ENCODE measurements at regions not wholly inside any gene's neighbourhood (a gene's known extent, or its start where the extent isn't known, plus 50 kb on each side); places are given as distances from the start of the nearest gene placed in this dataset.

DNA sequence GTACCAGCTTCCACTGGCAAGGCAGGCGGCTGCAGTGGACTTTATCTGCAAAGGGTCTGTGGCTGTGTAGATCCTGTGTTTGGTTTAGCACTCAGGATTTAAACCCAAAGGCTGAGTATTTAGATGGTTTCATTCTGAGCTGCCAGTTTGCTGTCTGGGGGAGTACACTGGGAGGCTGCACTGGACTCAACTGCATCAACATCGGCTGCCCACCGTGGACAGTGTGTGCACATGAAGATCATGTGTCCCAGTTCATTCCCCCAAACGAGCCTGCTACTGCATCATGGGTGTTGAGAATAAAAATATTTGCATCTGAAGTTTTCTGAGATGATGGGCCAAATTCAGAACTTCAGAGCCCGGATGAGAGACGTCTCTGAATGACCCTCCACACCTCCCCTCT lies 328.6 kb upstream of the SHH start:
- no peaks in the 10 kb centered on the region for H3K9me3 ChIP-seq (ENCODE audit: low read length)
- 3% methylated on average over 6 of the region's 6 CpGs for whole genome bisulfite sequencing (ENCODE audit: low lambda C conversion rate)
- H3K27ac ChIP-seq (ENCODE audit: extremely low read length, insufficient read depth, low read length): no peak overlapping the region
- FAIRE-seq: no peak
- TF ChIP-seq, protein P1, sequence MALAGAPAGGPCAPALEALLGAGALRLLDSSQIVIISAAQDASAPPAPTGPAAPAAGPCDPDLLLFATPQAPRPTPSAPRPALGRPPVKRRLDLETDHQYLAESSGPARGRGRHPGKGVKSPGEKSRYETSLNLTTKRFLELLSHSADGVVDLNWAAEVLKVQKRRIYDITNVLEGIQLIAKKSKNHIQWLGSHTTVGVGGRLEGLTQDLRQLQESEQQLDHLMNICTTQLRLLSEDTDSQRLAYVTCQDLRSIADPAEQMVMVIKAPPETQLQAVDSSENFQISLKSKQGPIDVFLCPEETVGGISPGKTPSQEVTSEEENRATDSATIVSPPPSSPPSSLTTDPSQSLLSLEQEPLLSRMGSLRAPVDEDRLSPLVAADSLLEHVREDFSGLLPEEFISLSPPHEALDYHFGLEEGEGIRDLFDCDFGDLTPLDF (CRISPR knock-in tag; IDR thresholded peaks at IDR 0.05): no peak
- no peak for TF ChIP-seq ZNF792 (CRISPR knock-in tag; IDR thresholded peaks at IDR 0.05)
- TF ChIP-seq ATF1 (CRISPR knock-in tag; IDR thresholded peaks at IDR 0.05): no peak
- no peak for TF ChIP-seq ZNF160 (CRISPR knock-in tag; IDR thresholded peaks at IDR 0.05)
- no peak for TF ChIP-seq KAT2B (IDR thresholded peaks at IDR 0.05; ENCODE audit: borderline replicate concordance, low read depth, low read length)
- no peak for TF ChIP-seq REL (CRISPR knock-in tag; conservative IDR thresholded peaks at IDR 0.05)
- no peak for TF ChIP-seq ZNF7 (CRISPR knock-in tag; IDR thresholded peaks at IDR 0.05)
- TF ChIP-seq ZNF335 (CRISPR knock-in tag; IDR thresholded peaks at IDR 0.05): no peak
- no peak for TF ChIP-seq ZFP36 (IDR thresholded peaks at IDR 0.05; ENCODE audit: borderline replicate concordance, low read depth, low read length, partially characterized antibody)
- no peak for TF ChIP-seq ZNF350 (CRISPR knock-in tag; IDR thresholded peaks at IDR 0.05; ENCODE audit: borderline replicate concordance, low read depth)
- TF ChIP-seq ZNF749 (CRISPR knock-in tag; IDR thresholded peaks at IDR 0.05; ENCODE audit: borderline replicate concordance): no peak
- no peak for TF ChIP-seq ZNF562 (CRISPR knock-in tag; IDR thresholded peaks at IDR 0.05; ENCODE audit: borderline replicate concordance)
- TF ChIP-seq RARA (CRISPR knock-in tag; IDR thresholded peaks at IDR 0.05): no peak
- no peak for TF ChIP-seq ZNF543 (CRISPR knock-in tag; IDR thresholded peaks at IDR 0.05)
- no peak for TF ChIP-seq FOXK2 (IDR thresholded peaks at IDR 0.05)
- no peak for TF ChIP-seq SOX5 (CRISPR knock-in tag; IDR thresholded peaks at IDR 0.05; ENCODE audit: borderline replicate concordance)
- TF ChIP-seq SIX4 (CRISPR knock-in tag; IDR thresholded peaks at IDR 0.05): no peak
- in situ Hi-C loops (cut with HindIII; ENCODE audit: extremely low pct_ligation_motif_present, low pct_unique_long_range_greater_than_20kb): no loop called here
- peaks cover 5 to 49% of the 10 kb centered on the region in 2 experiments; a peak in 3 of 5 replicates for H3K27me3 ChIP-seq (ENCODE audit: control insufficient read depth in 1 of 2, insufficient read depth in 2 of 2, low read length in 2 of 2)
- ATAC-seq: no peak
- H3K36me3 ChIP-seq (replicated peaks in 1 of 2; ENCODE audit: control insufficient read depth in 1 of 2, insufficient read depth in 2 of 2, low read length in 2 of 2): no peaks in the 10 kb centered on the region
- H2AFZ ChIP-seq (ENCODE audit: low read length): no peak overlapping the region
- BruUV-seq (replicated peaks): no TSS peak
- ChIA-PET CTCF (ENCODE audit: low intra/inter-chr PET ratio, low total read pairs) (no interaction called here), POLR2A (no interaction called here)
- no peak overlapping the region for H3K4me3 ChIP-seq (replicated peaks in 1 of 3; ENCODE audit: insufficient read depth in 1 of 3, low read depth in 2 of 3, low read length in 3 of 3)
- intact Hi-C loops (cut with micrococcal nuclease; ENCODE audit: unreplicated experiment): no loop called here
- no peaks in the 10 kb centered on the region for H3K4me1 ChIP-seq (ENCODE audit: insufficient read depth, low read length)
- no peak for DNase-seq (ENCODE audit: low spot score)
- no peaks in the 10 kb centered on the region for H3K79me2 ChIP-seq (ENCODE audit: insufficient read depth, low read length)
- no peak overlapping the region for H3K9ac ChIP-seq (ENCODE audit: insufficient read depth, low read depth, low read length)
- H4K20me1 ChIP-seq (ENCODE audit: insufficient read depth, low read length): no peaks in the 10 kb centered on the region
- no peak overlapping the region for H3K4me2 ChIP-seq (ENCODE audit: low read depth, low read length)

All from HepG2 (cell line).